HepG2 (cell line): ENCODE measurements at regions not wholly inside any gene's neighbourhood (a gene's known extent, or its start where the extent isn't known, plus 50 kb on each side); places are given as distances from the start of the nearest gene placed in this dataset.

Experiments used
- HINFP ChIP-seq: sonication (generic); formaldehyde crosslinking; IDR thresholded peaks from 2 replicates; pipeline ENCODE4 v1.4.0; 2020; ENCODE audit warnings: low read depth, mild to moderate bottlenecking, missing genetic modification reagents
- HNRNPLL ChIP-seq: fragments of 200-400 bp; formaldehyde crosslinking; IDR thresholded peaks from 2 replicates; pipeline ENCODE4 v1.6.1; 2017; ENCODE audit warnings: mild to moderate bottlenecking, low read depth, low read length; ENCODE audit not compliant: poor library complexity, severe bottlenecking
- ZNF264 ChIP-seq: sonication (generic); formaldehyde crosslinking; IDR thresholded peaks from 2 replicates; pipeline ENCODE4 v1.4.0; 2020; ENCODE audit warnings: missing genetic modification reagents
- ZNF432 ChIP-seq: sonication (generic); formaldehyde crosslinking; IDR thresholded peaks from 2 replicates; pipeline ENCODE4 v1.5.0; 2020; ENCODE audit warnings: missing genetic modification reagents, mild to moderate bottlenecking, borderline replicate concordance
- ZNF713 ChIP-seq: sonication (generic); formaldehyde crosslinking; IDR thresholded peaks from 2 replicates; pipeline ENCODE4 v1.4.0; 2020; ENCODE audit warnings: mild to moderate bottlenecking, missing genetic modification reagents
- TF ChIP-seq, protein P1 (sequence below): sonication (generic); formaldehyde crosslinking; IDR thresholded peaks from 2 replicates; pipeline ENCODE4 v1.4.0; 2020; ENCODE audit warnings: missing genetic modification reagents
- TF ChIP-seq, protein P2 (sequence below): IDR thresholded peaks from 2 replicates; pipeline ENCODE4 v1.6.1; 2016; ENCODE audit warnings: low read depth, borderline replicate concordance

DNA sequence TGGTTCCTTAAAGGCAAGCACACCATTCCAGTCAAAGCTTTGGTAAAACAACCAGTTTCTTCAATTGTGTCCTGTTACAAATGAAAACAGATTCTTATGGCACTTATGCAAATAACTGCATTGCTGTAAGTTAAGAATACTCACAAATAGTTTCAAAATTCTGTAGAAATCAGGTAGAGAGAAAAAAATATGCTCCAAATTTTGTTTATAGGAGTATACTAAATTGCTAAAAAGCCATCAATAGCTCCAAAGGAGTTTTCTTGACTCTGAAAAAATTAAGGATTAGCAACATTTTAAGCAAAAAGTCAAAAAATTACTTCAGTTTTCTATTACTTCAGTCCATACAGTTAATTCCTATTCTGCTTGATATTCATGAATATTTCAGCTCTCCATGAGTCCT lies 51.3 kb upstream of the KAT6B start (continued):
- TF ChIP-seq, protein P1, sequence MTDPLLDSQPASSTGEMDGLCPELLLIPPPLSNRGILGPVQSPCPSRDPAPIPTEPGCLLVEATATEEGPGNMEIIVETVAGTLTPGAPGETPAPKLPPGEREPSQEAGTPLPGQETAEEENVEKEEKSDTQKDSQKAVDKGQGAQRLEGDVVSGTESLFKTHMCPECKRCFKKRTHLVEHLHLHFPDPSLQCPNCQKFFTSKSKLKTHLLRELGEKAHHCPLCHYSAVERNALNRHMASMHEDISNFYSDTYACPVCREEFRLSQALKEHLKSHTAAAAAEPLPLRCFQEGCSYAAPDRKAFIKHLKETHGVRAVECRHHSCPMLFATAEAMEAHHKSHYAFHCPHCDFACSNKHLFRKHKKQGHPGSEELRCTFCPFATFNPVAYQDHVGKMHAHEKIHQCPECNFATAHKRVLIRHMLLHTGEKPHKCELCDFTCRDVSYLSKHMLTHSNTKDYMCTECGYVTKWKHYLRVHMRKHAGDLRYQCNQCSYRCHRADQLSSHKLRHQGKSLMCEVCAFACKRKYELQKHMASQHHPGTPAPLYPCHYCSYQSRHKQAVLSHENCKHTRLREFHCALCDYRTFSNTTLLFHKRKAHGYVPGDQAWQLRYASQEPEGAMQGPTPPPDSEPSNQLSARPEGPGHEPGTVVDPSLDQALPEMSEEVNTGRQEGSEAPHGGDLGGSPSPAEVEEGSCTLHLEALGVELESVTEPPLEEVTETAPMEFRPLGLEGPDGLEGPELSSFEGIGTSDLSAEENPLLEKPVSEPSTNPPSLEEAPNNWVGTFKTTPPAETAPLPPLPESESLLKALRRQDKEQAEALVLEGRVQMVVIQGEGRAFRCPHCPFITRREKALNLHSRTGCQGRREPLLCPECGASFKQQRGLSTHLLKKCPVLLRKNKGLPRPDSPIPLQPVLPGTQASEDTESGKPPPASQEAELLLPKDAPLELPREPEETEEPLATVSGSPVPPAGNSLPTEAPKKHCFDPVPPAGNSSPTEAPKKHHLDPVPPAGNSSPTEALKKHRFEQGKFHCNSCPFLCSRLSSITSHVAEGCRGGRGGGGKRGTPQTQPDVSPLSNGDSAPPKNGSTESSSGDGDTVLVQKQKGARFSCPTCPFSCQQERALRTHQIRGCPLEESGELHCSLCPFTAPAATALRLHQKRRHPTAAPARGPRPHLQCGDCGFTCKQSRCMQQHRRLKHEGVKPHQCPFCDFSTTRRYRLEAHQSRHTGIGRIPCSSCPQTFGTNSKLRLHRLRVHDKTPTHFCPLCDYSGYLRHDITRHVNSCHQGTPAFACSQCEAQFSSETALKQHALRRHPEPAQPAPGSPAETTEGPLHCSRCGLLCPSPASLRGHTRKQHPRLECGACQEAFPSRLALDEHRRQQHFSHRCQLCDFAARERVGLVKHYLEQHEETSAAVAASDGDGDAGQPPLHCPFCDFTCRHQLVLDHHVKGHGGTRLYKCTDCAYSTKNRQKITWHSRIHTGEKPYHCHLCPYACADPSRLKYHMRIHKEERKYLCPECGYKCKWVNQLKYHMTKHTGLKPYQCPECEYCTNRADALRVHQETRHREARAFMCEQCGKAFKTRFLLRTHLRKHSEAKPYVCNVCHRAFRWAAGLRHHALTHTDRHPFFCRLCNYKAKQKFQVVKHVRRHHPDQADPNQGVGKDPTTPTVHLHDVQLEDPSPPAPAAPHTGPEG (CRISPR knock-in tag), result no peak
- TF ChIP-seq HINFP (CRISPR knock-in tag), result no peak
- no peak for TF ChIP-seq ZNF432 (CRISPR knock-in tag)
- TF ChIP-seq ZNF264 (CRISPR knock-in tag), result no peak
- no peak for TF ChIP-seq HNRNPLL
- no peak for TF ChIP-seq ZNF713 (CRISPR knock-in tag)
- TF ChIP-seq, protein P2, sequence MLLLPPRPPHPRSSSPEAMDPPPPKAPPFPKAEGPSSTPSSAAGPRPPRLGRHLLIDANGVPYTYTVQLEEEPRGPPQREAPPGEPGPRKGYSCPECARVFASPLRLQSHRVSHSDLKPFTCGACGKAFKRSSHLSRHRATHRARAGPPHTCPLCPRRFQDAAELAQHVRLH (CRISPR knock-in tag), result no peak
